HG03196 (cell line): ENCODE measurements at regions not wholly inside any gene's neighbourhood (a gene's known extent, or its start where the extent isn't known, plus 50 kb on each side); places are given as distances from the start of the nearest gene placed in this dataset.

Experiments
- ATAC-seq: cut with Tn5 transposase; IDR thresholded peaks from one replicate; pipeline ENCODE4 v1.9.1; 2021; ENCODE audit not compliant: unreplicated experiment

DNA sequence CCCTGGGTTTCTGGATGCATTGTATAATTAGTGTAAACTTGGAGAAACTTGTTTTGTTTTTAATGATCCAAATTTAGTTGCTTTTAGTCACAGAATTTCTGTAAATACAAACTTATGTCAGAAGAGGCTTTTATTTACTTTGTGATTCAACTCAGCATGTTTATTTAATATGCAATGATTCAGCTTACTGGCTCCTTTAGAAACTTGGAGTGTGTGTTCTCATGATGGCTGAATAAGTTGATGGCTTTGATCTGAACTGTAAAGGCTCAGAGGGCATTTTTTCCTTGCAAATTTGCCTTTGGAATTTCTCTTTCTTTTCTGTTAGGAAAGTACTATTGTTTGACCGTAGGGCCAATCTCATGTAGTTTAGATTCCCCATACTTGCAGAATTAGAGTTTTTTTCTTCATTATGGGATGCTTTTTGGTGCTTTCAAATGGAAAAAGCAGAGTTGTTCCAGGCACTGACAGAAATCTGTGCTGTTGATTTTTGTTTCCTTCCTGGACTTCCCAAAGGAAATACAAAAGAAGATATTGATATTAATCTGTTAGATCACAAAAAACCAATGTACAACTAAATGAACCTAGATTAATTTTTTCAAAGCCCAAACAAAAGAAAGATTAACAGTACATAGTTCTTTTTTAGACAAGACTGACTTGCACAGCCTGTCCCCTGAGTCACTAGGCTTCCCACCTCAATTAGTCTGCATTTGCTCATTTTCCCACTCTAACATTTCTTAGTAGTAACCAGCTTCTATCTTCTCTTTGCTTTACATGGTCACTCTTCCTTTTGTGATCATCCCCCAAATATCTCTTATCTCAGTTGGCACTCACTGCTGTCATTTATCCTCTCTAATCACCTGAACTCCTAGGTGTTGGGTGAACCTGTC, 96.8 kb upstream of the AGR3 start:
- ATAC-seq = no peak

DNA sequence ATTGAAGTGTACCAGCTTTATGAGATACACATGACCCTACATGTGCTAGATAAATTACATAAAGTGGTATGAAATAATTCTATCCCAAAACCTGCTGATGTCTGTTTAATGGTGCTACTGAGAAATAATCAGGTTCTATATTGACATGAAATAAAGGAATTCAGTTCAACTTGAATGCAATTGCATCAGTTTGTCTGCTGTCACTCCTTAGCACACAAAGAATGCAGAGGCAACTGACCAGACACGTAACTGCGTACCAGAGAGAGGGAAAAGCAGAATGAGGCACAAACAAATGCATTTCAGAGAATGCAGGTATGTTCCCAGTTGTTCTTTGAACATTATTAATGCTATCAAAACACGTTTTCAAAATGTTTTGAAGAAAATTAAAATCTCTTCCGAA, 98.8 kb upstream of the AGR3 start:
- ATAC-seq = no peak

DNA sequence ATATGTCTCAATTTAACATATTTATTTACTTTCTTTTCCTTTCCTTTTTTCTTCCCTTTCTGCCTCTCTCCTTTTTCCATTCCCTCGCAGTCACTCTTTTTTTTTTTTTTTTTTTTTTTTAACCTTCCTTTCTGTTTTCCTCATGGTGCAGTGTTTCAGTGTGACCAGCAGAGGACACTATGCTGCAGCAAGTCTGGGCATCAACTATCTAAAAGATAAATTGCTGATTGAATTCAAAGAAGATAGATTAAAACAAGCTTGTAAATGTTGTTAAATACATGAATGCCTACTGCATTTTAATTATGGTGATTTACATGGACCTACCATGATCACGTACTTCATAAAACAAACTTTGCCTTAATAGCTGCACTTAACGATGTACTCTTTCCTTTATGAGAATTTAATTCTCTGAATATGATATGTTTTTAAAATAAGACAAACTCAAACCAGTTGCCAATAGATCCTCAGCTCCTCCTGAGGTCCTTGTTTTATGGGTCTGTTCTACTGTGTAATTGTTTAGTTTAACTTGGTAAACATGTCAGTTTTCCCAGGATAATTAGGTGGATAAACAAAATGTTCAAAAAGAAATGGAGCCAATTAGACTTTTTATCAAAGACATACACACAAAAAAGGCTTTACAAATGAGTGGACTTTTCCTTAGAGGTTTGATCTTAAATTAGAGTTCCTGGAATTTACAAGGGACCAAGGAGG, 101.0 kb upstream of the AGR3 start:
- no peak for ATAC-seq

DNA sequence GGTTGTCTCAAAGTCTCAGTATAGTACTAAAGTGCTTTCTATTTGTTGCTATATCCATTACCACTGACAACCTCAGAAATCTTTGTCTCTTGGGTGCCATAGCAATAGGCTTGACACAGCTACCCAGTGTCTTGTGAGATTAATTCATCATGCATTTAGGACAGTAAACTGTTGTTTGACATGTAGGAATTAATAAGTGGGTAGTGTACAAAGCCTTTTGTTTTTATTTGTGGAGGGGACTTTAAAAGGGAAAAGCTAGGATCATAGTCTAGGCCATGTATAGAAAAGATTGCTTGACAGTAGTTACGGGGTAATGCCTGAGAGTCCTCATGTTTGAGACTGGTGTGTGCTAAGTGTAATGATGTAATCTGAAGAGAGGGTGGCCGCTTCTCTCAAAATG, 102.6 kb upstream of the AGR3 start:
- ATAC-seq = no peak

DNA sequence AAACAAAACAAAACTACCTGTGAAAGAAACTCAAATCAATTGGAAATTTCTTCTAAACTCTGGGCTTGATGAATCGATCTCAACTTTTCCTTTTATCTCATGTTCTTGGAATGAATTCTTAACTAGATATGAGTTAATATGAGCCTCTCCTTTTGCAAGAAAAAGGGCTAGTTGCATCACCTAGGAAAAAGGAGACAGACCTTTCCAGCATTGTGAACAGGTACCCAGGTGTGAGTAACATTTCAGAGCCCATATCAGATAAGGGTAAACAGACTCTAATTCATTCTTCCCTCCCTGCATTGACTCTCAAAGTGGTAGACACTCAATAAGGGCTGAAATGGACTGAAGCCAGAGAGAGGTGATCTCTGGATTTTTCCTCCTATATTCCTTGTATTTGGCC, 103.8 kb upstream of the AGR3 start:
- no peak for ATAC-seq

DNA sequence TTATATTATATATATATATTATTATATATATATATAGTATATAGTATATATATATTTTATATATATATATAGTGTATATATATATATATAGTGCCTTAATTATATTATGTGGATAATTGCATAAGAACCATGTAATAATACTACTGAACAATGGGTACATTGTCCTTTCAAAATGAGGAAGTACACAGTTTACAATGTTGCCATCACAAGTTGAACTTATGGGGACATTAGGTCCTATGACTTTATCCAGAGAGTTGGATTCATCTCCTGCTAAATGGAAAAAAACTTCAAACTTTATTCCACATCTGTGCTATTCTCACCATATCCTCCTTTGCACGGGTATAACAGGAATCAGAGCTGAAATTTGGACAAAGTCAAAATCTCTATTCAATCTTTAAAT, 105.0 kb upstream of the AGR3 start:
- ATAC-seq = no peak

DNA sequence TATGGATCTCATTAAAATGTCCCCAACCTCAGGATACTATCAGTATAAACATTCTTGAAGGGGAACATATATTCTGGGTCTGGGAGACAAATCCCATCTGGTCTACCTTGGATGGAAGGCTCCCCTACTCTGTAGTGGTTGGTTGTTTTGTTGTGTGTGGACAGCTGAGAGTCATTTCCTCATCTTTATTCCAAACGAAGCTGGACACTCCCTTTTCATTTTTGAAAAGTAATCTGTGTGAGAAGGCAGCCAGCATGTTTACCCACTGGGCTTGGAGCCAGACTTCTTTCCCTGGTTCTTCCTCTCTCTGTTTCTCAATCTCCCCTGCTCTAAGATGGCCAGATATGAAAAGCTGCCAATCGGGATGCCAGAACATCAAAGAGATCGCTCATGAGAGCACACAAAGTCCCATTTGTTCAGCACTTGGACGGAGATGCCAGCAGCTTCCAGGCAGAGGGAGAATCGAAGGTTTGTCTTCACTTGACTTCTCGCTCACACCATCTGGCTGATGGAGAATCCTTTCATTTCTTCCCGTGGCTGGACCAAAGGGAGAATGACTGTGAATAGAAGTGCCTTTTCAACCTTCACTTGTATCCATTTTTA, 108.1 kb upstream of the AGR3 start:
- no peak for ATAC-seq

DNA sequence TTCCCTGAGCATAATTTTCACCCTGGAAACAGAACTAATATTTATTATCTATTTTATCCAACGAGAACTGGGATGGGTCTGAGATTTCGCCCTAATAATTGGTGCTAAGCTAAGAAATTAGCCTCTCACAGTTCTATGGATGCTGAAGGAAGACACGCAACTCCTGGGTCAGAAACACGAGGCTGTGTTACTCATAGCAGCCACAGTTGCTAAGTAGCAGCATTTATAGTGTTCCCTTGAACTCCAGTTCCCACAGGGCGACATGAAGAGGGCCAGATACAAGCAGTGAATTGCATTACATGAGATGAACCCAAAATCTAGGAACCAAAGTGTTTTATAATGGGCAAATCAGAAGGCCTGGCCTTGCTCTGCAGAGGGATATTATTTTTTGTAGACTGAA, 109.8 kb upstream of the AGR3 start:
- ATAC-seq = no peak

DNA sequence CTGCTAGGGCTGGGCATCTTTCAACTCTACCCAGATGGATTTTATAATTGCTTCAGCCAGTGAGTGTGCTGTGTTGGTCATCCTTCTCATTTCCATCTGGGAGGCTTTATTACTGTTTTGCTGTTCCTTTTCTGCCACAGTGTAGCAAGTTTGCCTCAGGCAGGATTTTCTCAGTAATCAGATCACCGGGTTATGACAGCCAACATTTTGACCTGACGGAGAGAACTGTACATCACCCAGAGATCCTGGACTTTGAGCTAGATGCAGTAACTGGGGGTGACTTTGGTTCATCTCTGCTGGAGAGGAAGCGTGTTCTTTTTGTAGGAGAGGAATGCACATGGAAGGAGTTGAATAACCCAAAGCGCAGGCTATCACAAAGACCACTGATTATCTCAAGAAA, 111.8 kb upstream of the AGR3 start:
- ATAC-seq = no peak

DNA sequence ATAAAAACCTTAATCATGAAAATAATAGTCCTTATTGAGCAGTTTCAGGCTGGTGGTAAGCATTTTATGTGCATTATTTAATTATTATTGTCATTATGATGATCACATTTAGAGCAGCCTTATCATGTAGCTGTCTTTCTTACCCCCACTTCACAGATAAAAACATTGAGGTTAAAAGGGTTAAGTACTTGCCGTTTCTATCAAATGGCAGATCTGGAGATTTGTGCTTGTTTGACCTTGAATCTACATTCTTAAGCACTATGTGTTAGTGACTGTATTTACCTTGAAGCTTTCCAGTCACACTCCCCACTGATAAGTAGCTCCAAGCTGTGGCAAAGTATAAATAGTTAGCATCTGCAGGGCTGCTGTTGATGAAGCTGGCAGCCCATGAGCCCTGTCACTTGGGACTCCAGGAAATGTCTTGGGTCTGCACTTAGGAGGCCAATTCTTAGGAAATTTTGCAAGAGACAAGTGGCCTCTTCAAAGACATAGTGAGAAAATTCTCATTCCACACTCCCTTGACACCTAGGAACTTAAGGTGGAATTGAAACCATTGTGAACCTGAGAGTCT, 116.8 kb upstream of the AGR3 start:
- no peak for ATAC-seq

DNA sequence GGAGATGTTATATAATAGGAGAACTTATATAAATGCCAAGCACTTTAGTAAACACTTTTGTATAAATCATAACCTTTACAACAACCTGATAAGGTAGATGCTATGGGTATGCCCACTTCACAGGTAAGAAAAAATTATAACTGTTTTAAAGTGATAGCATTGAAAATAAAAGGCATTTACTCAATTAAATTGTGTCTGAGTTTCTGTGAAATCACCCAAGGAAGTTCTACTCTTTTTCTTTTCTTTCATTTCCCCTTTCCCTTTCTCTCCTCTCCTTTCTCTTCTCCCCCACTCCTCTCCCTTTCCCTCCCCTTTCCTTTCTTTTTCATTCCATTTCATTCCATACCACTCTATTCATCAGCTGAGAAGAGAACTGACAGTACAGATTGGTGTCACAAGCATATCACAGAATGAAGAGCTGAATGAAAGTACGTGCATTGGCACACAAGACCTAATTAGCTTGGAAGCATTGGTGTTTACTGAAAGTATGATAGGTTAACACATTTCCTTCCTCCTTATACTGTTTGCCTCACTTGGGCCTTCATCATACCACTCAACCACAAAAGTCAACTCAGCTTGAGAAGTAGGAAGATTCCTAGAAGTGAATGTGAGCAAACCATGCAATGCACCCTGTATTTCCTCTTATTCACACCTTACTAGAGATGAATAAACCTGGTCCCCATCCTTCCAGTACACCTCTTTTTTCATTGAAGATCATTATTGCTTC, 117.9 kb upstream of the AGR3 start:
- no peak for ATAC-seq

DNA sequence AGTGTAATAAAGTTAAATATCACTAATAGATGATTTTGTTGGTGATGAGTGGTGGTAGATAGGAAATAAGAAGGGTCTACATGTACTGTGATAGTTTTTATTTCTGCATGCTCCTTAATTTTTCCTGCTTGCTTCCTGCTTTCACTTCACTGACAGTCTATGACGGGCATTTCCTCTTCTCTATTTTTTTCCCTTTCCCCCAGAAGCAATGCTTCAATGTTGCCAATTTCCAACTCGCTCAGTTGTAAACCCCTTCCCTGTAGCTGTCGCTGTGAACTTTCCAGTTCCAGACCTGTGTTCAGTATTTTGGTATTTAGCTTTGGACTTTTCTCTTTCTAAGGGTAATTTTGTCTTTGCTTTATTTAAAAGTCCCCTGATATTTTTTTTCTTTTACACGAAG, 123.5 kb upstream of the AGR3 start:
- no peak for ATAC-seq

DNA sequence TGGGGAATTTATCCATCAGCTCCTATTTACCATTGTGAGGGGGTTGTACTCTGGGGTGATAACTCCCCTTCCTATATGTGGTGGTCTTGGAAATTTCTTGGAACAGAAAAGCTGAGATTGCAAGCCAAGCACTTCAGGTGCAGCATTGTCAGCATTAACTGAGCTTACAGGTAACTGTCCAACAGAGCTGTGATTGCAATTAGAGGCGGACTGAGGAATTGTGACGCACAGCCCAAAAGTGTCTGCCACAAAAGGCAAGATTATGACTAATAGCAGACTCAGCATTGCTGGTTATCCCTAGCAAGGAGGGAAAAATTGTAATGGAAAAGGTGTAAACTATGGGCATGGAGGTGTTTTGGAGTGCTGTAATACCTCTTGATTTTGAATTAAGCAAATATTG, 126.1 kb upstream of the AGR3 start:
- ATAC-seq = no peak

DNA sequence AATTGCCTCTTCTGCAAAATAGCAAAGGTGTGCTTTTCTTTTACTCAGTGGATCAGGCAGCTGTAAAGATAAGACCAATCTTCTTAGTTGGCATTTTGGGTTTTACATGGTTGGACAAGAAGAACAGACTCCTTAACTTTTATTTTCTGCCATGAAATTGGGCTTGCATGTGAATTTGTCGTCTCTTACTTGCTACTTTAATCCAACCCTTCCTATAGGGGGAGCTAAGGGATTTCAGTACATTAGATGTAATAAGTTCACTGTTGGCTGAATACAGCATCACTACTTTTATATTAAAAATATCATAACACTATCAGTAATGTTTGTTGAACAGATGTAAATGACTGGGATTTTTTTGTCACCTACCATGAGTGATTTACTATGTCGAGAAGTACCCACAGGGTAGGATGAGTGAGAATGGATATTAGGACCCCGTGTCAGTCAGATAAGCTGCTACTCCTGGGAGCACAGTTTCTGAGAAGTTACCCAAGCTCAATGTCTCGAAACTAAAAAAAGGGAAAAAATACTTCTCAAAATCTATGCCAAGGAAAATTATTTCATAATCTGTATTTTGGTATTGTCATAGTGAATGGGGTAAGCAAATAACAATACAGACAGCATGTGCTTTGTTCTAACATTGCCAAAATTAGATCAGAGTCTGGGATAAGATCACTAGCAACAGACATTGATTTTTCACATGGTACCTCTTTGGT, 127.4 kb upstream of the AGR3 start:
- ATAC-seq = no peak

DNA sequence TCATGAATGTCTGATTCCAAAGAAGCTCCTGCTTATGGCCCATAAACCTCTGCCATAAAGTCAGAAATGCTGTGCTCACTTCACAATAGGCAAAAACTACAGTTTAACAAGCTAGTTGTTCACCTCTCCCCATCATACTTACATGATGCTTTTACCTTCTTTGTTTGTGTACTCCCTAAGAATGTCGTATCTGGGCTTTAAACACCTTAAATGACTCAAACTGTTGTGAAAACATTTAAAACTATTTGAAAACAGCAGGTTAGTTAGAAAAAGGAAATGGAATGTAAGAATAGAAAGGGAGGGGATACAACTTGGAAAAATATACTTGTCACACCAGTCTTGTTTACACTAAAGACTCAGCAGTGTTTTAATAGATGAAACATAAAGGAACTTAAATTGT, 128.2 kb upstream of the AGR3 start:
- ATAC-seq = no peak

DNA sequence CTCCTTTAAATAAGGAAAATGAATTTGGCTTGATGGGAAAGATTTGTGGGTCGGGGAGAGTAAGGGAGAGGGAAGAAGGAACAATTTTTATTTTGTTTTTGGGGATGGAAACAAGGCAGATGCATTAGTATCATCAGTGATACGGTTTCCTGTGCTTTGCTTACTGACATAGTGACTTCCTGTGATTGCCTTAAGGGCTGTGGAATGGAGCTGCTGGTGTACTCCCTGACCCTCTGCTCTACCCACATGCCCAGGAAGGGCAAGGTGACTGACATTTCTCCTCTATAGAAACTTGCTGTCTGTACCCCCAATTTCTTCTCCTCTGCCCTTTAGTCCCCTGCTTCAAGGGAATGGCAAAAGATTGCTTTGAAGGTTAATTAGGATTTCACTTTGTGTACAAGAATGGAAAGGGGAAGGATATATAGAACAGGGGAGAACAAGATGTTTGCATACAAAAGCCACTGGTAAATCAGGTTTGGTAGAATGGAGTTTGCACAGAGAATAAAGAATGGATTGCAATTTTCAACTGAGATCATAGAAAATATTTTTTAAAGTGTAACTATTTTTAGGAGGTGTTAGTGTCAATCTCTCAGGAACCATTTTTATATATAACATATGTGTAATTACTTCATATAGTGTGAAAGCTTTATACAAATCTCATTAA, 129.0 kb upstream of the AGR3 start:
- ATAC-seq = no peak

DNA sequence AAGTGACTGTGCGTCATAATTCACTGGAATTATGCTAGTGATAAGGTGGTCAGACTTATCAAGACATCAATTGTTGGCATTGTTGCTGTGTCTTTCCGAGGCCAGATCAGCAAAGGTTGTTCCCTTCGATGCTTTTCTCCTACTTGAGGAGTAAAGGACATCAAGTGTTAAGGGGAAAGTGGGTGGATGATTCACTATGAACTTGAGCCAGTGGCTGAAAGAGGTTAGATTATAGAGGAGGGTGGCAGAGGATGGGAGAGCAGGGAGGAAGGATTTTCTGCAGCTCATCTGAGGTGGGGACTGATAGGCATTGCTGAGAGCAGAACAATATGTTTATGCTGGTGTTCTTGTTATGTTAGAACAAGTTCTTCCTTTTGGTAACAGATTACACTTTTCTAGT, 131.4 kb upstream of the AGR3 start:
- no peak for ATAC-seq

DNA sequence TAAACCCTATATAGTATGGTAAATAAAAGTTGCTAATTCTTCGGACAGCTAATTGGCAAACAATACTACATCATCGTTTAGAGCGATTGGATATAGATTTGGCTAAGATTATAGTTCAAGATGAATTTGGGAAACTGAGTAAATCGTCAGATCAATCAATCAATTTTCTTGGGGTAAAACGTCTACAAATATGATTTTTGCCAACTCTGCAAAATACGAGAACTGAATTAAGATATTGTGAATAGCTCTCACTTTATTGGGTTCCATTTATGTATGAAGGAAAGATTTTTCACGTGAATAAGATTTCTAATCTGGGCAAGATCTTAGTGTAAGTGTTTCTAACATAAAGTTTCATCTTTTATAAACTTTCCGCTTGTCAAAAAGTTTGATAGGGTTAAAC, 132.9 kb upstream of the AGR3 start:
- ATAC-seq = no peak

DNA sequence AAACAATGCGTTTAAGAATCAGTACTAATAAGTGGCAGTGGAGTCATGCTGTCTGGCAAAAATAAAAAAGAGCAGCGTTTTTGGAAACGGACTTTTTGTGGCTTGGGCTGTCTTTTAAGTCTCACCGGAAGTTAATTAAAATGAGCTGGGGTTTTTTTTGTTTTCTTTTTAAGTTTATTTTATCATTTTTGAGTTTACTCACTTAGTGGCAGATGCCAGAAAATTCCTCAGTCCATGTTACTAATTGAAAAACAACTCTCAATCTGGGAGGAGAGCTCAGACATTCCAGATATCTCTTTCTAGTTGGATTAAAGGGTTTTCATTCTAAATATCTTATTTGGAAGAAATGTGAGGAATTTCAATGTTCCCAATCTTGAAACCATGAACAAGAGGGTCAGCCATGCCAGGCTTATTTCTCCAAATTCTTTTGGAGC, 133.8 kb upstream of the AGR3 start:
- no peak for ATAC-seq

DNA sequence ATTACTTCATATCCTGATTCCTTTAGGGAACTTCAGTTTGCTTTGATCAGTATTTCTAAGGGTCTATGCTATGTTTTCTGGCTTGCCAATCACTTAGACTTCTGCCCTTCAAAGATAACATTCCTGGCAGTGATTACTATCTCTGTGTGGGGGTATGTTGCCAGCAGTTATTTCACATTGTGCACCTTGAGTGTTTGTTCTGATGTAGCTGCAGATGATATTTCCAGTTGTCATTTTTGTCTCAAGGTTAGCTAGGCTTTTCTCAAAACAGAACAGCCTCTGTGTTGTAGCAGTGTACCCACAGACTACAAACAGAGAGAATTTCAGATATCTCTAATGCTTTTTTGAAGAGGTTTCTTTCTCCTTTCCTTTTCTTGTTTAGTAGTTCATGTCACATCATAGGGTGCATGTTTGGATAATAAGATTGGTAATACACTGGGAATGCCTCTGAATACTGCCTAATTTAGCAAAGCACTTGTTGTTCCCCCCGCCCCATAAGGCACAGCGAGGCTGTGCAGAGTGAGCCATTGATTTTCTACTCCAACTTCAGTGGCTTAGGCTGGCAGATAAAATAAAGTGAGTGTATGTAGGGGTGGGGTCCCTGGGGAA, 134.7 kb upstream of the AGR3 start:
- no peak for ATAC-seq
